ENCODE measurements at regions not wholly inside any gene's neighbourhood (a gene's known extent, or its start where the extent isn't known, plus 50 kb on each side); places are given as distances from the start of the nearest gene placed in this dataset.

- TF ChIP-seq CTCF (IDR thresholded peaks at IDR 0.05; ENCODE audit: low read depth, low read length, missing input control) (no peak), JUND (IDR thresholded peaks at IDR 0.05) (no peak), EGR1 (IDR thresholded peaks at IDR 0.05; ENCODE audit: low read depth in 2 of 2) (no peak), FOXA1 (IDR thresholded peaks at IDR 0.05) (no peak), HNF4A (conservative IDR thresholded peaks at IDR 0.05) (no peak), TAF1 (conservative IDR thresholded peaks at IDR 0.05) (no peak), MAX (IDR thresholded peaks at IDR 0.05) (no peak), YY1 (IDR thresholded peaks at IDR 0.05) (no peak), GABPA (IDR thresholded peaks at IDR 0.05 in 1 of 2, conservative IDR thresholded peaks at IDR 0.05 in 1 of 2) (no peak)
- TF ChIP-seq, protein P1, sequence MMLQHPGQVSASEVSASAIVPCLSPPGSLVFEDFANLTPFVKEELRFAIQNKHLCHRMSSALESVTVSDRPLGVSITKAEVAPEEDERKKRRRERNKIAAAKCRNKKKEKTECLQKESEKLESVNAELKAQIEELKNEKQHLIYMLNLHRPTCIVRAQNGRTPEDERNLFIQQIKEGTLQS (IDR thresholded peaks at IDR 0.05), result no peak
Observed at GRCh38 chr4:133402616-133403015, 253.5 kb downstream of the PCDH10 start.
